Heart left ventricle (tissue), 13 donors: ENCODE measurements at regions not wholly inside any gene's neighbourhood (a gene's known extent, or its start where the extent isn't known, plus 50 kb on each side); places are given as distances from the start of the nearest gene placed in this dataset.
"Not testable (repeated sequence)": the region's sequence is repeated elsewhere in the genome, so short reads cannot be mapped to it uniquely, and the experiment has no call there.

Experiments
- CTCF ChIP-seq, 12 donors: fragments of 200-600 bp; sonication (generic) in 4 of 12; IDR thresholded peaks; one replicate each; pipeline versions ENCODE4 v1.5.0 to v1.8.0; 2018 to 2022; ENCODE audit warnings: antibody characterized with exemption in 12 of 12, mild to moderate bottlenecking in 5 of 12
- POLR2A ChIP-seq, 2 donors: fragments of 450-650 bp; IDR thresholded peaks; one replicate each; pipeline ENCODE4 v1.6.1; 2017; ENCODE audit warnings: antibody characterized with exemption in 2 of 2, mild to moderate bottlenecking in 2 of 2, moderate library complexity in 2 of 2
- donor health status: ischemic (EF 13 %, LVEDD 7.1; RV severe dilation, severe dysfunction).
- donor health status: DM: no; HTN: yes; CAD: no.
- donor health status: DM: no; HTN: no; CAD: no.
- donor health status: ischemic (EF 25% LVEDD 6.9; RV normal size, moderate dysfunction).
- donor health status: ischemic (EF 25% LVEDD 5.7; RV mildly dilated, moderate dysfunction).
- donor health status: ischemic (EF 35%, LVEDD 5.7; RV mildly dilated, moderate dysfunction).
- donor health status: nonischemic (EF 11% LVEDD 7.7; RV severe dilation, severe dysfunction).
- donor health status: DM: yes; HTN: yes; CAD: no.
- donor health status: PGD.
- donor health status: ischemic (EF 29% LVEDD 5.4; RV normal size, mild dysfunction).
- donor health status: nonischemic (EF 23%, LVEDD 6.1; RV moderate dilation, normal function).

- TF ChIP-seq CTCF, POLR2A (IDR thresholded peaks at IDR 0.05): not testable (repeated sequence)
These were observed 715.0 kb upstream of the ADGRB3 start for GRCh38 chr6:67920040-67920439.
